Esophagus muscularis mucosa (tissue), 4 donors: ENCODE measurements at regions not wholly inside any gene's neighbourhood (a gene's known extent, or its start where the extent isn't known, plus 50 kb on each side); places are given as distances from the start of the nearest gene placed in this dataset.
A peak's percentile ranks its signal among the peaks of the same experiment; 100 is the strongest.
"Not testable (repeated sequence)": the region's sequence is repeated elsewhere in the genome, so short reads cannot be mapped to it uniquely, and the experiment has no call there.

ENCODE experiments used
- DNase-seq: peaks from one replicate; pipeline ENCODE4 v3.0.0-alpha.2; 2017; ENCODE audit errors: extremely low spot score
- H3K27ac ChIP-seq, 4 donors: fragments of 200-600 bp; sonication (generic); replicated peaks in 1 of 4; 1 replicate in 3 of 4; 2 replicates in 1 of 4; pipeline ENCODE4 v1.5.1; 2016 to 2019; ENCODE audit warnings: mild to moderate bottlenecking in 1 of 4
- H3K27me3 ChIP-seq, 4 donors: fragments of 200-600 bp; sonication (generic); one replicate each; pipeline versions ENCODE4 v1.5.1 to v1.6.0; 2016 to 2019
- H3K36me3 ChIP-seq, 4 donors: fragments of 200-600 bp; sonication (generic); one replicate each; pipeline ENCODE4 v1.5.1; 2016 to 2019
- H3K4me1 ChIP-seq, 4 donors: fragments of 200-600 bp; sonication (generic); one replicate each; pipeline ENCODE4 v1.5.1; 2016 to 2019
- H3K4me3 ChIP-seq, 4 donors: fragments of 200-600 bp; sonication (generic); 1 replicate in 2 of 4; 2 replicates in 2 of 4; pipeline ENCODE4 v1.5.1; 2016 to 2019; ENCODE audit warnings: mild to moderate bottlenecking in 4 of 4, moderate library complexity in 1 of 4
- H3K9me3 ChIP-seq, 4 donors: fragments of 200-600 bp; sonication (generic); 1 replicate in 3 of 4; 2 replicates in 1 of 4; pipeline ENCODE4 v1.5.1; 2016 to 2019
- EP300 ChIP-seq: sonication (generic); formaldehyde crosslinking; IDR thresholded peaks from one replicate; pipeline ENCODE4 v1.6.1; 2017; ENCODE audit warnings: antibody characterized with exemption
- POLR2A ChIP-seq: fragments of 450-650 bp; IDR thresholded peaks from one replicate; pipeline ENCODE4 v1.6.1; 2017; ENCODE audit warnings: antibody characterized with exemption, moderate library complexity, mild to moderate bottlenecking, low read depth
- POLR2AphosphoS5 ChIP-seq, 2 donors: sonication (generic); formaldehyde crosslinking; IDR thresholded peaks; one replicate each; pipeline ENCODE4 v1.6.1; 2017; ENCODE audit warnings: antibody characterized with exemption in 2 of 2
- WGBS: methylation state at CpG from one replicate; pipeline ENCODE4 v1.1.5; 2018; 5-methylcytosine and 5-hydroxymethylcytosine counted together
- intact Hi-C: fragments of 100-400 bp; cut with DNase I; formaldehyde crosslinking; loops from one replicate; pipeline ENCODE4 v1.15.1; 2023
- TF ChIP-seq, protein P1 (sequence below), 3 experiments: fragments of 200-600 bp in 2 of 3; fragments of 450-650 bp in 1 of 3; sonication (generic) in 2 of 3; IDR thresholded peaks; one replicate each; pipeline ENCODE4 v1.5.1; 2017 to 2019; ENCODE audit warnings: antibody characterized with exemption in 3 of 3, mild to moderate bottlenecking in 2 of 3, moderate library complexity in 1 of 3

DNA sequence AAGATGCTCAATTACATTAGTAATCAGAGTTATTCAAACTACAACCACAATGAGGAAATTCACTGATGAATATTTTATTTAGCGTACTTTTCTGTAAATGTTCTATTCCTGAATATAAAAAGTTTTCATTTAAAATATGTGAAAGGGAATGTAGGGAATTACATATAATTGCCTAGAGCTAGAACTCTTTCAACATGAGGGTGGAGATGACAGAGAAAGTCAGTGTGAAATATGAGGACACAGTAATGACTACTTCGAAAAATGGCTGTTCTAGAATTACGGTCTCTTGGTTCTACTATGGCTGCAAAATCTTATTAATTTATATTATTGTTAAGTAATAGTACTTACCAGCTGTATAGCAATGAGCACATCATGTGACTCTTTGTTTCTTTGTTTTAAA, 1647.4 kb upstream of the PIK3C3 start:
- intact Hi-C loops: no loop called here
- no peaks in the 10 kb centered on the region for H3K4me1 ChIP-seq
- no peaks in the 10 kb centered on the region for H3K27me3 ChIP-seq
- no peak for DNase-seq
- 94% methylated on average over 3 of the region's 3 CpGs for WGBS
- no peaks in the 10 kb centered on the region for H3K36me3 ChIP-seq
- TF ChIP-seq EP300: no peak
- TF ChIP-seq, protein P1, sequence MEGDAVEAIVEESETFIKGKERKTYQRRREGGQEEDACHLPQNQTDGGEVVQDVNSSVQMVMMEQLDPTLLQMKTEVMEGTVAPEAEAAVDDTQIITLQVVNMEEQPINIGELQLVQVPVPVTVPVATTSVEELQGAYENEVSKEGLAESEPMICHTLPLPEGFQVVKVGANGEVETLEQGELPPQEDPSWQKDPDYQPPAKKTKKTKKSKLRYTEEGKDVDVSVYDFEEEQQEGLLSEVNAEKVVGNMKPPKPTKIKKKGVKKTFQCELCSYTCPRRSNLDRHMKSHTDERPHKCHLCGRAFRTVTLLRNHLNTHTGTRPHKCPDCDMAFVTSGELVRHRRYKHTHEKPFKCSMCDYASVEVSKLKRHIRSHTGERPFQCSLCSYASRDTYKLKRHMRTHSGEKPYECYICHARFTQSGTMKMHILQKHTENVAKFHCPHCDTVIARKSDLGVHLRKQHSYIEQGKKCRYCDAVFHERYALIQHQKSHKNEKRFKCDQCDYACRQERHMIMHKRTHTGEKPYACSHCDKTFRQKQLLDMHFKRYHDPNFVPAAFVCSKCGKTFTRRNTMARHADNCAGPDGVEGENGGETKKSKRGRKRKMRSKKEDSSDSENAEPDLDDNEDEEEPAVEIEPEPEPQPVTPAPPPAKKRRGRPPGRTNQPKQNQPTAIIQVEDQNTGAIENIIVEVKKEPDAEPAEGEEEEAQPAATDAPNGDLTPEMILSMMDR (IDR thresholded peaks at IDR 0.05): no peak
- no peak for TF ChIP-seq POLR2A
- TF ChIP-seq POLR2AphosphoS5 (IDR thresholded peaks at IDR 0.05): no peak
- H3K4me3 ChIP-seq: no peak overlapping the region
- H3K9me3 ChIP-seq: peaks cover 0 to 9% (median 0%) of the 10 kb centered on the region in 4 donors
- H3K27ac ChIP-seq: no peak overlapping the region

DNA sequence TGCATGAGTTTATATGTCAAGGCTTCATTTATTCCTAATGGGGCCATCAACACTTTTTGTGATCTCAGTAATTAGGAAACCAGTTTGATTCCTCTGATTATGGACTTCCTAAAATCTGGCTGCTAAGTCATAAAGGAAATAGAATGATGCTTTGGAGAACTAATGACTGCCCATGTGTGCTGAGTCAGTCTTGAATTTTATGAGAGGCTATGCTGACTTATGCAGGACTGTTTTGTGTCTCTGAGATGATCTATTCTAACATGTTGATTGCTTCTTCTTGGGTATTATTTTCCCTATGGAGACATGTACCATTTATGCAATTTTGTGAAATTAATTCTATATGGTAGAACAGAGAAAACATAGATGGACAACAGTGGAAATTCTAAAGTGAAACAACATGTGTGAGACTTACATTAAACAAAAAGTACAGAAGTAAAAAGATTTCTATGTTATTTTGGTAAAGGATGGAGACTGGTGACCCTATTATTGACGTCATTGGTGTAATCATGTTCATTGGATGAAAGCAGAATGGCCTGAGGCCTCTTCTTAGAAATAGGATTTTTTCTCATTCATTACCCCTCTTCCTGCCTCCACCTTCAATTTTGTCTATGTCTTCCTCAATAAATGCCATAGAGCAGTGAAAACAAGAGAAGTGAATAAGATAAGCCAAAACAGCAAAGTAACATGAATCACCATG, 1658.2 kb upstream of the PIK3C3 start:
- DNase-seq: no peak
- Histone ChIP-seq H3K27me3 (no peaks in the 10 kb centered on the region), H3K27ac (no peak overlapping the region), H3K36me3 (no peaks in the 10 kb centered on the region), H3K4me3 (no peak overlapping the region), H3K4me1 (no peaks in the 10 kb centered on the region), H3K9me3 (no peaks in the 10 kb centered on the region)
- intact Hi-C loops: no loop called here
- TF ChIP-seq POLR2AphosphoS5 (IDR thresholded peaks at IDR 0.05) (no peak), POLR2A (no peak), EP300 (no peak)
- TF ChIP-seq, protein P1 (IDR thresholded peaks at IDR 0.05): no peak
- 64% methylated on average over 1 of the region's 1 CpG for WGBS

DNA sequence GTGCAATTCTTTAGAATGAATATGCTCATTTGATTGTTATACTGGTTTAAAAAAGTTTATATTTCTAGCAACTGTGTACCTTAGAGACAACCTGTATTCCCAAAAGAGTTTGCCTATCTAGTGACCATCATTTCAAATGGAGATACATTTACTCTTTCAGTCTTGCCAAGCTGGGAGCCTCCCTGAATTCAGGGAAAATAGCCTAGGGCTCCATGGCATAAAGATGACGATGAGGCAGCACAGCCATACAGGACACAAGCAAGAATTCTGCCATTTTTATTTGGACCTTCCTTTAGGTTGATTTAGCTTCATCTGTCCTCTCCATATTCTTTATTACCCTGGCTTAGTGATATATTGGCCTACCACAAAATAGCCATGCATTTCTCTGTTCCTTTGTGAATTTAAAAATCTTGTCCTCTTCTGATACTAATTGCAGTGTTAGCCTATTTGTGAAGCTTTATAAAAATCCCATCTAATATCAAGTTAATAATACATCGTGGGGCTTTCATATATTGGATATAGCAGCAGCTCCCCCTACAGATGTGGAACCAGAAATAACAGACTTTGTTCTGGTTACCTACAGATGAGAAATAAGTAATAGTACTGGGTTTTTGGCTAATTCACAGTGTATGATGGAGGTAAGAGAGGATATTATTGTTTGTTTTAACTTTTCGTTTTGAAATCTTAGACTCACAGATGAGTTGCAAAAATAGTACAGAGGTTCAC, 1661.9 kb upstream of the PIK3C3 start:
- no peaks in the 10 kb centered on the region for H3K4me1 ChIP-seq
- no peaks in the 10 kb centered on the region for H3K36me3 ChIP-seq
- WGBS: 48% methylated on average over 3 of the region's 3 CpGs
- no peaks in the 10 kb centered on the region for H3K9me3 ChIP-seq
- DNase-seq: no peak
- no peak overlapping the region for H3K4me3 ChIP-seq
- no peaks in the 10 kb centered on the region for H3K27me3 ChIP-seq
- TF ChIP-seq POLR2AphosphoS5 (IDR thresholded peaks at IDR 0.05): no peak
- no peak for TF ChIP-seq EP300
- TF ChIP-seq, protein P1 (IDR thresholded peaks at IDR 0.05): peak; percentile 17 to 41 (median 40)
- intact Hi-C loops: no loop called here
- no peak overlapping the region for H3K27ac ChIP-seq

DNA sequence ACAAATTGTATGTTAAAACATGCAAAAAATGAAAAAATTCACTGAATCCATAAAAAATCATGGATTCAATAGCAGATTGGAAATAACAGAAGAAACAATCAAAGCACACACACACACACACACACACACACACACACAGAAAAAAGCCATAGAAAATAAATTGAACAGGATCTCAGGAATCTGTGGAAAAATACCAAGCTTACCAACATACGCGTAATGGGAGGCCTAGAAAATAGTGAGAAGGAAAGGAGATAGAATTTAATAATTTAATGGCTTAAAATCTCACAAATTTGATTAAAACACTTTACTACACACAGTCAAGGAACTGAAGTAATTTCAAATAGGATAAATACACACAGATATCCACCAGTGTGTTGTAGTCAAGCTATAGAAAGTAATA, 1671.5 kb upstream of the PIK3C3 start:
- Histone ChIP-seq H3K27me3 (no peaks in the 10 kb centered on the region), H3K27ac (no peak overlapping the region), H3K4me3 (no peak overlapping the region), H3K4me1 (peaks cover 0 to 4% (median 0%) of the 10 kb centered on the region in 4 donors), H3K36me3 (no peaks in the 10 kb centered on the region), H3K9me3 (peaks cover 0 to 3% (median 0%) of the 10 kb centered on the region in 4 donors)
- intact Hi-C loops: no loop called here
- no peak for DNase-seq
- no peak for TF ChIP-seq EP300
- 96% methylated on average over 2 of the region's 2 CpGs for WGBS

DNA sequence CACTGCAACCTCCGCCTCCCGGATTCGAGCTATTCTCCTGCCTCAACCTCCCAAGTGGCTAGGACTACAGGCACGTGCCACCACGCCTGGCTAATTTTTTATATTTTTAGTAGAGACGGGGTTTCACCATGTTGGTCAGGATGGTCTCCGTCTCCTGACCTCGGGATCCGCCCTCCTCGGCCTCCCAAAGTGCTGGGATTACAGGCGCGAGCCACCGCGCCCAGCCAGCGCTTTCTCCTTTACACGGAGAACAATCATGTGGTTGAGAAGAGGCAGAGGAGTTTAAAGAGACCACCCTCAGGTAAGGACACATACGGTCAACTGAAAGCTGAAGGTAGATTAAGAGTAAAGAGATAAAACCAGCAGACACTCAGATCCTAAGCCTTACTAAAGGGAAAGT, 1673.7 kb upstream of the PIK3C3 start:
- intact Hi-C loops, H3K27me3 ChIP-seq, H3K9me3 ChIP-seq, H3K27ac ChIP-seq, H3K4me1 ChIP-seq, H3K4me3 ChIP-seq, H3K36me3 ChIP-seq, DNase-seq: not testable (repeated sequence)
- 91% methylated on average over 17 of the region's 17 CpGs for WGBS
